Peyer's patch (tissue), 4 donors: ENCODE measurements at regions not wholly inside any gene's neighbourhood (a gene's known extent, or its start where the extent isn't known, plus 50 kb on each side); places are given as distances from the start of the nearest gene placed in this dataset.

Source experiments
- CTCF ChIP-seq, 6 experiments: fragments of 450-650 bp in 4 of 6; fragments of 200-600 bp in 2 of 6; sonication (generic) in 1 of 6; IDR thresholded peaks; one replicate each; pipeline ENCODE4 v1.5.1; 2017 to 2019; ENCODE audit warnings: antibody characterized with exemption in 6 of 6, mild to moderate bottlenecking in 3 of 6, moderate library complexity in 1 of 6
- POLR2A ChIP-seq, 2 donors: fragments of 450-650 bp; IDR thresholded peaks; one replicate each; pipeline ENCODE4 v1.5.1; 2017; ENCODE audit warnings: antibody characterized with exemption in 2 of 2, mild to moderate bottlenecking in 2 of 2, moderate library complexity in 2 of 2

DNA sequence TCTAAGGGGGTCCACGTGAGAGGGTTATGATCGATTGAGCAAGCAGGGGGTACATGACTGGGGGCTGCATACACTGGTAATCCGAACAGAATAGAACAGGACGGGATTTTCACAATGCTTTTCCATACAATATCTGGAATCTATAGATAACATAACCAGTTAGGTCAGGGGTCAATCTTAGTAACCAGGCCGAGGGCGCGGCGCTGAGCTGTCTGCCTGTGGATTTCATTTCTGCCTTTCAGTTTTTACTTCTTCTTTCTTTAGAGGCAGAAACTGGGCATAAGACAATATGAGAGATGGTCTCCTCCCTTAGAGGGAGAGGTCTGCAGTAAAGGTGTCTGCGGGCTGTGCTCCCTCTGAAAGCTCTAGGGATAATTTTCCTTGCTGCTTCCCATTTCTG, 261.3 kb downstream of the XXYLT1 start:
- TF ChIP-seq CTCF (IDR thresholded peaks at IDR 0.05) (no peak), POLR2A (IDR thresholded peaks at IDR 0.05) (no peak)
